ENCODE measurements at regions not wholly inside any gene's neighbourhood (a gene's known extent, or its start where the extent isn't known, plus 50 kb on each side); places are given as distances from the start of the nearest gene placed in this dataset.

DNA sequence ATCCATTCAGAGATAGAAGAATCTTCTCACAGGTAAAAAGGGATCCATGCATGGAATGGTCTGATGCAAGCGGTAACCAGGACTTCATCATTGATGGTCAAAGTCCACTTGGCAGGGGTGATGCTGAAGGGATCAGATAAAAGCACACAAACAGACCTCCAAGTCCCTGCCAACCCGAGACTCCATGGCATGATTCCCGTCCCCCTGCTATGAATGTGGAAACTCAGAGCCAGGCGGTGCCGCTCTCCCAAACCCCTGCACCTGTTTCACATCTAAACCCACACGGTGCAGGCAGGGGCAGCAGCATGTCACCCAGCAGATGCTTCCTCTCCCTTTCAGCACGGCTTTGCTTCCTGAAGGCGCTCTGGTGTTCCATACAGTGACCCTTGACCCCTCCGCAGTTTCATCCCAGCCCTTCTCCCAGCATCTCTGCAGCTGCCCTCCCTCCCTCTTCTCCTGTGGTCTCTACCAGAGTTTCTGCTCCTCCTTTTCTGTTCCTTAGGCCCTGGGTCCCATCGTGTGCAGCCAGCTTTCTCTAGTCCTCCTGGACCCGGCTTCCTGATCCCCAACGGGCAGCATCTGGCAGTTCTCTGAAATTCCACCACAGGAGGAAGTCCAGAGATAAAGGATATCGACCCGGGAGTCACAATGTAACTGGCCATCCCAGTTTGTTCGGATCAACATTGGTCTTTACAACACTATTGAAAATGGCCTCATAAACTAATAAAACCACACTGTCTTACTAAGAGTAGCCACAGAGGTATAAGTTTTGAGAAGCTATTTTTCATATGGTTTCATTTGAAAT, 235.0 kb downstream of the TTLL2 start (continued):
- TF ChIP-seq, protein P1, sequence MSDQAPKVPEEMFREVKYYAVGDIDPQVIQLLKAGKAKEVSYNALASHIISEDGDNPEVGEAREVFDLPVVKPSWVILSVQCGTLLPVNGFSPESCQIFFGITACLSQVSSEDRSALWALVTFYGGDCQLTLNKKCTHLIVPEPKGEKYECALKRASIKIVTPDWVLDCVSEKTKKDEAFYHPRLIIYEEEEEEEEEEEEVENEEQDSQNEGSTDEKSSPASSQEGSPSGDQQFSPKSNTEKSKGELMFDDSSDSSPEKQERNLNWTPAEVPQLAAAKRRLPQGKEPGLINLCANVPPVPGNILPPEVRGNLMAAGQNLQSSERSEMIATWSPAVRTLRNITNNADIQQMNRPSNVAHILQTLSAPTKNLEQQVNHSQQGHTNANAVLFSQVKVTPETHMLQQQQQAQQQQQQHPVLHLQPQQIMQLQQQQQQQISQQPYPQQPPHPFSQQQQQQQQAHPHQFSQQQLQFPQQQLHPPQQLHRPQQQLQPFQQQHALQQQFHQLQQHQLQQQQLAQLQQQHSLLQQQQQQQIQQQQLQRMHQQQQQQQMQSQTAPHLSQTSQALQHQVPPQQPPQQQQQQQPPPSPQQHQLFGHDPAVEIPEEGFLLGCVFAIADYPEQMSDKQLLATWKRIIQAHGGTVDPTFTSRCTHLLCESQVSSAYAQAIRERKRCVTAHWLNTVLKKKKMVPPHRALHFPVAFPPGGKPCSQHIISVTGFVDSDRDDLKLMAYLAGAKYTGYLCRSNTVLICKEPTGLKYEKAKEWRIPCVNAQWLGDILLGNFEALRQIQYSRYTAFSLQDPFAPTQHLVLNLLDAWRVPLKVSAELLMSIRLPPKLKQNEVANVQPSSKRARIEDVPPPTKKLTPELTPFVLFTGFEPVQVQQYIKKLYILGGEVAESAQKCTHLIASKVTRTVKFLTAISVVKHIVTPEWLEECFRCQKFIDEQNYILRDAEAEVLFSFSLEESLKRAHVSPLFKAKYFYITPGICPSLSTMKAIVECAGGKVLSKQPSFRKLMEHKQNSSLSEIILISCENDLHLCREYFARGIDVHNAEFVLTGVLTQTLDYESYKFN (CRISPR knock-in tag; conservative IDR thresholded peaks at IDR 0.05): peak; percentile 84; the same call in 1 of the 2 replicates
- TF ChIP-seq DR1 (CRISPR knock-in tag; IDR thresholded peaks at IDR 0.05) (no peak), NR2F6 (IDR thresholded peaks at IDR 0.05) (peak; percentile 94), NR2F6 (CRISPR knock-in tag; IDR thresholded peaks at IDR 0.05) (peak; percentile 91), NCOA1 (CRISPR knock-in tag; IDR thresholded peaks at IDR 0.05) (no peak), SRSF9 (IDR thresholded peaks at IDR 0.05; ENCODE audit: borderline replicate concordance, insufficient read depth, low read depth, low read length, poor library complexity, severe bottlenecking) (no peak), ZNF724P (CRISPR knock-in tag; IDR thresholded peaks at IDR 0.05; ENCODE audit: borderline replicate concordance) (no peak; the same call in 1 of the 2 replicates), ASH2L (IDR thresholded peaks at IDR 0.05; ENCODE audit: insufficient read length, low read depth, low read length) (peak; percentile 95), TRIM24 (CRISPR knock-in tag; IDR thresholded peaks at IDR 0.05) (peak; percentile 72; the same call in 1 of the 2 replicates), ZNF878 (CRISPR knock-in tag; IDR thresholded peaks at IDR 0.05) (no peak), NFKBIZ (CRISPR knock-in tag; IDR thresholded peaks at IDR 0.05) (no peak; the same call in 1 of the 2 replicates), ZBTB7A (CRISPR knock-in tag; IDR thresholded peaks at IDR 0.05) (peak; percentile 91; the same call in 1 of the 2 replicates), IKZF1 (IDR thresholded peaks at IDR 0.05) (no peak), PHB2 (IDR thresholded peaks at IDR 0.05; ENCODE audit: partially characterized antibody) (no peak), PLRG1 (conservative IDR thresholded peaks at IDR 0.05) (no peak)
- TF ChIP-seq, protein P2, sequence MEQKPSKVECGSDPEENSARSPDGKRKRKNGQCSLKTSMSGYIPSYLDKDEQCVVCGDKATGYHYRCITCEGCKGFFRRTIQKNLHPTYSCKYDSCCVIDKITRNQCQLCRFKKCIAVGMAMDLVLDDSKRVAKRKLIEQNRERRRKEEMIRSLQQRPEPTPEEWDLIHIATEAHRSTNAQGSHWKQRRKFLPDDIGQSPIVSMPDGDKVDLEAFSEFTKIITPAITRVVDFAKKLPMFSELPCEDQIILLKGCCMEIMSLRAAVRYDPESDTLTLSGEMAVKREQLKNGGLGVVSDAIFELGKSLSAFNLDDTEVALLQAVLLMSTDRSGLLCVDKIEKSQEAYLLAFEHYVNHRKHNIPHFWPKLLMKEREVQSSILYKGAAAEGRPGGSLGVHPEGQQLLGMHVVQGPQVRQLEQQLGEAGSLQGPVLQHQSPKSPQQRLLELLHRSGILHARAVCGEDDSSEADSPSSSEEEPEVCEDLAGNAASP (CRISPR knock-in tag; IDR thresholded peaks at IDR 0.05; ENCODE audit: borderline replicate concordance): peak; percentile 49; the same call in 1 of the 2 replicates
- TF ChIP-seq, protein P3, sequence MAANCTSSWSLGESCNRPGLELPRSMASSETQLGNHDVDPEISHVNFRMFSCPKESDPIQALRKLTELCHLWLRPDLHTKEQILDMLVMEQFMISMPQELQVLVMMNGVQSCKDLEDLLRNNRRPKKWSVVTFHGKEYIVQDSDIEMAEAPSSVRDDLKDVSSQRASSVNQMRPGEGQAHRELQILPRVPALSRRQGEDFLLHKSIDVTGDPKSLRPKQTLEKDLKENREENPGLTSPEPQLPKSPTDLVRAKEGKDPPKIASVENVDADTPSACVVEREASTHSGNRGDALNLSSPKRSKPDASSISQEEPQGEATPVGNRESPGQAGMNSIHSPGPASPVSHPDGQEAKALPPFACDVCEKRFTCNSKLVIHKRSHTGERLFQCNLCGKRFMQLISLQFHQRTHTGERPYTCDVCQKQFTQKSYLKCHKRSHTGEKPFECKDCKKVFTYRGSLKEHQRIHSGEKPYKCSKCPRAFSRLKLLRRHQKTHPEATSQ (CRISPR knock-in tag; IDR thresholded peaks at IDR 0.05; ENCODE audit: borderline replicate concordance): no peak
- TF ChIP-seq, protein P4, sequence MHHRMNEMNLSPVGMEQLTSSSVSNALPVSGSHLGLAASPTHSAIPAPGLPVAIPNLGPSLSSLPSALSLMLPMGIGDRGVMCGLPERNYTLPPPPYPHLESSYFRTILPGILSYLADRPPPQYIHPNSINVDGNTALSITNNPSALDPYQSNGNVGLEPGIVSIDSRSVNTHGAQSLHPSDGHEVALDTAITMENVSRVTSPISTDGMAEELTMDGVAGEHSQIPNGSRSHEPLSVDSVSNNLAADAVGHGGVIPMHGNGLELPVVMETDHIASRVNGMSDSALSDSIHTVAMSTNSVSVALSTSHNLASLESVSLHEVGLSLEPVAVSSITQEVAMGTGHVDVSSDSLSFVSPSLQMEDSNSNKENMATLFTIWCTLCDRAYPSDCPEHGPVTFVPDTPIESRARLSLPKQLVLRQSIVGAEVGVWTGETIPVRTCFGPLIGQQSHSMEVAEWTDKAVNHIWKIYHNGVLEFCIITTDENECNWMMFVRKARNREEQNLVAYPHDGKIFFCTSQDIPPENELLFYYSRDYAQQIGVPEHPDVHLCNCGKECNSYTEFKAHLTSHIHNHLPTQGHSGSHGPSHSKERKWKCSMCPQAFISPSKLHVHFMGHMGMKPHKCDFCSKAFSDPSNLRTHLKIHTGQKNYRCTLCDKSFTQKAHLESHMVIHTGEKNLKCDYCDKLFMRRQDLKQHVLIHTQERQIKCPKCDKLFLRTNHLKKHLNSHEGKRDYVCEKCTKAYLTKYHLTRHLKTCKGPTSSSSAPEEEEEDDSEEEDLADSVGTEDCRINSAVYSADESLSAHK (CRISPR knock-in tag; IDR thresholded peaks at IDR 0.05; ENCODE audit: borderline replicate concordance): no peak
- TF ChIP-seq, protein P5, sequence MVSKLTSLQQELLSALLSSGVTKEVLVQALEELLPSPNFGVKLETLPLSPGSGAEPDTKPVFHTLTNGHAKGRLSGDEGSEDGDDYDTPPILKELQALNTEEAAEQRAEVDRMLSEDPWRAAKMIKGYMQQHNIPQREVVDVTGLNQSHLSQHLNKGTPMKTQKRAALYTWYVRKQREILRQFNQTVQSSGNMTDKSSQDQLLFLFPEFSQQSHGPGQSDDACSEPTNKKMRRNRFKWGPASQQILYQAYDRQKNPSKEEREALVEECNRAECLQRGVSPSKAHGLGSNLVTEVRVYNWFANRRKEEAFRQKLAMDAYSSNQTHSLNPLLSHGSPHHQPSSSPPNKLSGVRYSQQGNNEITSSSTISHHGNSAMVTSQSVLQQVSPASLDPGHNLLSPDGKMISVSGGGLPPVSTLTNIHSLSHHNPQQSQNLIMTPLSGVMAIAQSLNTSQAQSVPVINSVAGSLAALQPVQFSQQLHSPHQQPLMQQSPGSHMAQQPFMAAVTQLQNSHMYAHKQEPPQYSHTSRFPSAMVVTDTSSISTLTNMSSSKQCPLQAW (CRISPR knock-in tag; IDR thresholded peaks at IDR 0.05): peak; percentile 44; the same call in 1 of the 2 replicates
